HFFc6 (cell line): ENCODE measurements at regions not wholly inside any gene's neighbourhood (a gene's known extent, or its start where the extent isn't known, plus 50 kb on each side); places are given as distances from the start of the nearest gene placed in this dataset.

ENCODE experiments used
- DNase-seq: peaks from one replicate; pipeline ENCODE4 v3.0.0-alpha.2; 2018
- H3K27ac Mint-ChIP-seq: 2 replicates; pipeline ENCODE4 v1.8.0; 2020; ENCODE audit warnings: mild to moderate bottlenecking, mixed read lengths
- H3K27me3 Mint-ChIP-seq: 2 replicates; pipeline ENCODE4 v1.8.0; 2021; ENCODE audit warnings: mild to moderate bottlenecking, moderate library complexity, mixed read lengths; ENCODE audit not compliant: insufficient read depth
- H3K36me3 Mint-ChIP-seq: 2 replicates; pipeline ENCODE4 v1.8.0; 2021; ENCODE audit warnings: low read depth, mixed read lengths
- H3K4me1 Mint-ChIP-seq: 2 replicates; pipeline ENCODE4 v1.8.0; 2020; ENCODE audit warnings: low read depth, mixed read lengths
- H3K4me3 Mint-ChIP-seq: 2 replicates; pipeline ENCODE4 v1.8.0; 2020; ENCODE audit warnings: mild to moderate bottlenecking, moderate library complexity, mixed read lengths
- H3K9me3 Mint-ChIP-seq: 2 replicates; pipeline ENCODE4 v1.8.0; 2020; ENCODE audit warnings: mild to moderate bottlenecking, mixed read lengths
- CTCF ChIP-seq: fragments of 200-600 bp; sonication (generic); IDR thresholded peaks from 2 replicates; pipeline ENCODE4 v1.5.0; 2021; ENCODE audit warnings: antibody characterized with exemption, mild to moderate bottlenecking

GRCh38 chr11:42065199-42065598 is 605.7 kb upstream of the LRRC4C start:
- Mint-ChIP-seq H3K9me3 (no peaks in the 10 kb centered on the region; the same call in 1 of the 2 replicates), H3K4me3 (no peak overlapping the region), H3K27me3 (no peaks in the 10 kb centered on the region), H3K27ac (no peak overlapping the region), H3K36me3 (no peaks in the 10 kb centered on the region), H3K4me1 (no peaks in the 10 kb centered on the region; the same call in 1 of the 2 replicates)
- TF ChIP-seq CTCF: no peak
- no peak for DNase-seq

- H3K27me3 Mint-ChIP-seq: no peaks in the 10 kb centered on the region
- H3K36me3 Mint-ChIP-seq: no peaks in the 10 kb centered on the region
- no peak for DNase-seq
- H3K27ac Mint-ChIP-seq: no peak overlapping the region
- no peak overlapping the region for H3K4me3 Mint-ChIP-seq
- H3K9me3 Mint-ChIP-seq: no peaks in the 10 kb centered on the region; the same call in 1 of the 2 replicates
- H3K4me1 Mint-ChIP-seq: no peaks in the 10 kb centered on the region; the same call in 1 of the 2 replicates
- TF ChIP-seq CTCF: no peak
Observed at GRCh38 chr11:42066113-42066512, 606.7 kb upstream of the LRRC4C start.

DNA sequence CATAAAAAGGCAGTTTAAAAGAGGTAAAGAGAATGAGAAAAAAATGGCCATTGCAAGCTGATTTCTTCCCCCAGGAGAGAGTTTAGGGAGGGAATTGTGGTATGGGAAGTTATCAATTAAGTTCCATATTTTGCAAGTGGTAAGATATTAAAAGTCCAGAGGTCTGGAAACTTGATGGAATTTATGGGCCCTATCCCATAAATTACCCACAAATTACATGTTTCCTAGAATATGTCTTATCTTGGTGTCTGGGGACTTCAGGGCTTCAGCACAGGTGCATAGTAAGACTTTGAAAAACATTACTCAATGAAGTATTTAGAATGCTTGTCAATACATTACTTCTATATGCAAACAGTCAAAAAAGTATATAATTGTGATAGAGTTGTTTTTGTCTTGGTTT is 614.9 kb upstream of the LRRC4C start:
- no peaks in the 10 kb centered on the region for H3K4me1 Mint-ChIP-seq
- no peaks in the 10 kb centered on the region for H3K27me3 Mint-ChIP-seq

GRCh38 chr11:42075180-42075579 is 615.7 kb upstream of the LRRC4C start:
- DNase-seq: no peak
- H3K36me3 Mint-ChIP-seq: no peaks in the 10 kb centered on the region
- H3K4me1 Mint-ChIP-seq: no peaks in the 10 kb centered on the region
- H3K27ac Mint-ChIP-seq: no peak overlapping the region
- H3K27me3 Mint-ChIP-seq: no peaks in the 10 kb centered on the region
- no peaks in the 10 kb centered on the region; the same call in 1 of the 2 replicates for H3K9me3 Mint-ChIP-seq
- TF ChIP-seq CTCF: no peak
- no peak overlapping the region for H3K4me3 Mint-ChIP-seq

More for the DNA sequence above, 614.9 kb upstream of the LRRC4C start:
- TF ChIP-seq CTCF: no peak
- H3K27ac Mint-ChIP-seq: no peak overlapping the region
- H3K4me3 Mint-ChIP-seq: no peak overlapping the region
- H3K36me3 Mint-ChIP-seq: no peaks in the 10 kb centered on the region
- no peak for DNase-seq
- H3K9me3 Mint-ChIP-seq: no peaks in the 10 kb centered on the region; the same call in 1 of the 2 replicates

GRCh38 chr11:42077794-42078193 is 618.3 kb upstream of the LRRC4C start:
- no peaks in the 10 kb centered on the region for H3K4me1 Mint-ChIP-seq
- H3K4me3 Mint-ChIP-seq: no peak overlapping the region
- no peaks in the 10 kb centered on the region; the same call in 1 of the 2 replicates for H3K9me3 Mint-ChIP-seq
- no peaks in the 10 kb centered on the region for H3K27me3 Mint-ChIP-seq
- no peaks in the 10 kb centered on the region for H3K36me3 Mint-ChIP-seq
- no peak overlapping the region for H3K27ac Mint-ChIP-seq
- TF ChIP-seq CTCF: no peak
- no peak for DNase-seq

GRCh38 chr11:42085736-42086135 is 626.3 kb upstream of the LRRC4C start:
- no peak for TF ChIP-seq CTCF
- no peaks in the 10 kb centered on the region for H3K36me3 Mint-ChIP-seq
- H3K9me3 Mint-ChIP-seq: no peaks in the 10 kb centered on the region; the same call in 1 of the 2 replicates
- DNase-seq: no peak
- no peak overlapping the region for H3K27ac Mint-ChIP-seq
- no peaks in the 10 kb centered on the region for H3K27me3 Mint-ChIP-seq
- H3K4me1 Mint-ChIP-seq: no peaks in the 10 kb centered on the region
- H3K4me3 Mint-ChIP-seq: no peak overlapping the region
